HG02840 (cell line): ENCODE measurements at regions not wholly inside any gene's neighbourhood (a gene's known extent, or its start where the extent isn't known, plus 50 kb on each side); places are given as distances from the start of the nearest gene placed in this dataset.
"Not testable (repeated sequence)": the region's sequence is repeated elsewhere in the genome, so short reads cannot be mapped to it uniquely, and the experiment has no call there.

Experiments
- ATAC-seq: cut with Tn5 transposase; IDR thresholded peaks from one replicate; pipeline ENCODE4 v1.9.1; 2021; ENCODE audit warnings: mild to moderate bottlenecking, moderate library complexity, moderate number of reproducible peaks; ENCODE audit not compliant: unreplicated experiment, low FRiP score

DNA sequence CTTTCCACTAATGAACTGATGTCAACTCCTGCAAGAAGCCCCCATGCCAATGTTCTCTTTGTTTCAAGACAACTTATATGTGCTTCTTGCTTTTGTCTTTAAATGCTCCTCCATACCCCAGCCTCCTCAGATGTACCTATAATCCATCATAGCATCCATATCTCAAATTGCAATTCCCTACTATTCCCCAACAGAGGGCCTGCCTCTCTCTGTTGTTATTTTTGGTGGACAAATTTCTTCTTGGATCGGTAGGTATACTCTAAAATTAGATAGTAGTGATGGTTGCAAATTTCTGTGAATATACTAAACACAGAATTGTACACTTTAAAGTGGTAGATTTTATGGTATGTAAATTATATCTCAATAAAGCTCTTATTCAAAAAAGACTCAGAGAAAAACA is 820.1 kb downstream of the METTL4 start:
- no peak for ATAC-seq

DNA sequence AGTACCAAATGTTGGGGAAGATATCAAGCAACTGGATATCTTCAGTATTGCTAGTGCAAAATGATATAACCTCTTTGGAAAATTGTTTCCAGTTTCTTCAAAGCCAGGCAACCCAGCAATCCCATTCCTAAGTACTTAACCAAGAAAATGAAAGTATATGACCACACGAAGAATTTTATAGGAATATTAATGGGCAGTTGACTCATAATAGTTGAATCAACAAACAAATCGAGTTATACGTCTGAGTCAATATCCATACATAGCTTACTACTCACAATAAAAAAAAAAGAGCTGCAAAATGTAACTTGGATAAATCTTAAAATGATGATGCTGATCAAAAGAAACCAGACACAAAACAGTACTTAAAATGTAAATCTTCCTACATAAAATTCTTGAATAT is 810.4 kb downstream of the METTL4 start:
- no peak for ATAC-seq

- ATAC-seq, result no peak
These were observed 797.0 kb downstream of the METTL4 start for GRCh38 chr18:1774261-1774660.

GRCh38 chr18:1777843-1778242 is 793.5 kb downstream of the METTL4 start:
- ATAC-seq, result no peak

- ATAC-seq, result no peak
These were observed 792.7 kb downstream of the METTL4 start for GRCh38 chr18:1778496-1779178.

DNA sequence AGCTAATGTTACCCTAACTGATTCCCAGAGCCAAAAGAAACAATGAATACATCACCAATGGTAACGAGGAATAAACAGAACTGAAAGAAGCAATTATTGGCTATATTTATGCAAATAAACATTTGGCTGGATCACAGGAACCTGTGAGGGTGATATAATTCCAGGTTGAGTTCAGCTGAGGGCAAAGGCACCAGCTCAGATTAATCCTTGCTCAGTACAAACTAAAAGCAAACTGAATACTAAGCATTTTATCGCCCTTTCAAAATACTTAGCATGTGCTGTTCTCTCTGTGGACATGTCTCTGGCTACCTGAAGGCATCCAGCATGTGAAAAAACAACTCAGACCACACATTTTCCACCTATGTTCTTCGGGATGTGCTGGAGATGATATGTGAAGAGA is 791.7 kb downstream of the METTL4 start:
- no peak for ATAC-seq

DNA sequence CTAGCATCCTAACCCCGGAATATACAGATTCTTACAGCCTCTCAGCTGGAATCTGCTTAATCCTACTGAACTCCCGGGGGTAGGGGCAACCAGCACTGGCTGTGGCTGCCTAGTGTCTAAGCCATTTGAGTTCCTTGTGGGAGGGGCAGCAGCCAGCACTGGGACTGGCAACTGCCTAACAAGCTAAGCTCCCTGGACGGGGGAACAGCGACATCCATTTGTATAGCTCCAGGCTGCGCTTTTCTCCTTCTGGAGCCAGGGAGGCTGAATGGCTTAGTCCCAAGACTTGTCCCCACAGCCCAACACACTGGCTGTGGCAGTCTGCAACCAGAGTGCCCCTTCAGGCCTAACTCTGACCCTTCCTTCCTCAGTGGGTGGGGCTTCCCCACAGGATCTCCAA is 787.2 kb downstream of the METTL4 start:
- no peak for ATAC-seq

GRCh38 chr18:1785980-1786379 is 785.3 kb downstream of the METTL4 start:
- ATAC-seq, result not testable (repeated sequence)

GRCh38 chr18:1796636-1797035 is 774.7 kb downstream of the METTL4 start:
- ATAC-seq, result no peak

DNA sequence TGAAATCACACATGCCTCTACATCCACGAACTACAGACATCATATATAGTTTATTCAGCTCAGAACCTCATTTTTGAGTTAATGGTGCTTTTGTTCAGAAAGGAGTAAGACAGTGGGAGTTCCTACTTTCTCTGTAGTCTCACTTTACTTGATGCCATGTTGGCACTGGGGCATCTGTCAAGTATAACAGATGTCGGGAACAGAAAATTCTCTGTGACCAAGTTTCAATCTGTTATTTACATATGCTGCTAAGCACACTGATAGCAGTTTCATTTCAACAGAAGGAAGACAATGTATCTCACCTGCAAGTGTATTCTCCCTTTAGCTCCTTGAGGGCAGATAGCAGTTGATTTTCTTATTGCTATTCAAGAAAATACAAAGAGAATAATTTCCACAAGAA is 774.1 kb downstream of the METTL4 start:
- no peak for ATAC-seq

GRCh38 chr18:1805521-1805920 is 765.8 kb downstream of the METTL4 start:
- no peak for ATAC-seq

- ATAC-seq, result no peak
These were observed 764.3 kb downstream of the METTL4 start for GRCh38 chr18:1806884-1807615.

- ATAC-seq, result no peak
These were observed 760.0 kb downstream of the METTL4 start for GRCh38 chr18:1811282-1811681.

DNA sequence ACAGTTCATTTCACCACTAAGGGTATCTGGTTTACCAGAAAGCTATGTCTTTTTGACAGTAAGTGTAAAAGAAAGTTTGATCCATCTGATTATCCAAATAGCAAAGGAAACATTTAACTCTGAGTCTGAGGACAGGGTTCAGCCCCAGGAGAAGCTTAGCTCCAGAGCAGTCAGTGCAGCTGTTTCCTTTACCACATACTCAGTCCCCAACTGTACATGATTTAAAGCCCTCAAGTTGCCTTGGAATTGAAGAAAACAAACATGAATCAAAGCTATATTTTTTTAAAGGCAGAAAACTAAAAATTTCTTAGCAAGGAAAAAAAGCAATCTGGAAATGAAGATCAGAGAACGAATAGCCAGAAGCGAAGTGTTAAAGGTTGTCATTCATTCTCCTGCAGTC is 746.0 kb downstream of the METTL4 start:
- ATAC-seq, result no peak

DNA sequence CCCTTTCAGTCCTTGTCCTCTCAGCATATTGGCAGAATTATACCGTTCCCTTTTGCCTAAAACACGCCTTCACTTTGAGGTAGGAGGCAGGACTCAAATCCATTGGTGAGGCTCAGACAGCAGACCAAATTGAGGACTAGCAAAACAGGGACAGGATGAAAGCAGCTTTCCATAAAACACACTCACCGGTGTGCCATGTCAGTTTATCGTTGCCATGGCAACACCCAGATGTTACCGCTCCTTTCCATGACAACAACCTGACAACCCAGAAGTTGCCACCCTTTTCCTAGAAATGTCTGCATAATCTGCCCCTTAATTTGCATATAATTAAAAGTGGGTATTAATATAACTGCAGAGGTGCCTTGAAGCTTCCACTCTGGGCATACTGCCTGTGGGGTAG is 730.4 kb downstream of the METTL4 start:
- ATAC-seq, result no peak

GRCh38 chr18:1846640-1847039 is 724.7 kb downstream of the METTL4 start:
- ATAC-seq, result no peak

DNA sequence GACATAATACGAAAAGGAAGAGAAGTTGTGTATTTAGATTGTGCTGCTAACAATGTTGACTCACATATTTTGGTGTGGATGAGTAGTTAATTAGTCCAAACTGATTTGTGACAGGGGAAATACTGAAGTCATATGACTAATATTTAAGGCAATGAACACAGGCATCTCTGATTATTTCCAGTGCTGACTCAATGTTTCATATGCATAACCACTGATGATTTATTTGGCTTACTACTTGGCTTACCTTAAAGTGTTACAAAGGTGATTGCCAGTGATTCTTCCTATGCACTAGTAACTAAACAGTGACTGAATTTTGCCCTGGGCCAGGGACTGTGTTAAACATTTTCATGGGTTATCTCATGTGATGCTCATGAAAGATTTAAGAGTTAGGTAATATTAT is 722.6 kb downstream of the METTL4 start:
- ATAC-seq, result no peak

DNA sequence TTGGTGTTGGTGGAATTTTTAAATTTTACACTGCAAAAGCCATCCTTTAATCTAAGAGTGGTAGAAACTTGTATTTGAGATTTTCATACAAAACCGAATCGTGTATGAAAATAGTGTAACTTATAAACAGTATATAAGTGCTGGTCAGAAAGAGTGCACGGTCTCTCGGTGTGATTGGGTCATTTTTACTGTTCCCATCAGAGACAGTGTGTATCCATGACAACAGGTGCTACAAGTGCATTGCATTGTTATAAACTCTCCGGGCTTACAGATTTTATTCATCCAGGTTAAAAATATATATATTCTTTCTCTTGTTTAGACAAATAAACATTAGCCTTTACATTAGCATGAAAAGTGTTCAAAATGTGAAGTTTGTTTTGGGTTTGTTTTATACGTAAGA is 721.9 kb downstream of the METTL4 start:
- ATAC-seq, result no peak

- not testable (repeated sequence) for ATAC-seq
These were observed 714.0 kb downstream of the METTL4 start for GRCh38 chr18:1857281-1857680.

DNA sequence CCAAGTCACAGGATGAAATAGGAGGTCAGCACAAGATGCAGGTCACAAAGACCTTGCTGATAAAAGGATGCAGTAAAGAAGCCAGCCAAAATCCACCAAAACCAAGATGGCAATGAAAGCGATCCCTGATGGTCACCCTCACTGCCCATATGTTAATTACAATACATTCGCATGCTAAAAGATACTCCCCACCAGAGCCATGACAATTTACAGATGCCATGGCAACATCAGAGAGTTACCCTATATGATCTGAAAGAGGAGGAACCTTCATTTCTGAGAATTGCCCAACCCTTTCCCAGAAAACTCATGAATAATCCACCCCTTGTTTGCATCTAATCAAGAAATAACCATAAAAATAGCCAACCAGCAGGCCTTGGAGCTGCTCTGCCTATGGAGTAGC is 709.8 kb downstream of the METTL4 start:
- ATAC-seq, result no peak

GRCh38 chr18:1865869-1866268 is 705.4 kb downstream of the METTL4 start:
- no peak for ATAC-seq

- no peak for ATAC-seq
These were observed 699.0 kb downstream of the METTL4 start for GRCh38 chr18:1872274-1872673.
